Erythroblast (primary cell): ENCODE measurements at regions not wholly inside any gene's neighbourhood (a gene's known extent, or its start where the extent isn't known, plus 50 kb on each side); places are given as distances from the start of the nearest gene placed in this dataset.
"Not testable (repeated sequence)": the region's sequence is repeated elsewhere in the genome, so short reads cannot be mapped to it uniquely, and the experiment has no call there.

Experiments used
- GATA1 ChIP-seq: IDR thresholded peaks from 2 replicates; pipeline ENCODE4 v1.6.1; 2011; ENCODE audit warnings: low read depth, mild to moderate bottlenecking, control low read depth, low read length, moderate library complexity
- POLR2A ChIP-seq: IDR thresholded peaks from 2 replicates; pipeline ENCODE4 v1.6.1; 2011; ENCODE audit warnings: mild to moderate bottlenecking, low read length

GRCh38 chrY:26273089-26273488 is 651.2 kb downstream of the CDY1 start:
- not testable (repeated sequence) for TF ChIP-seq POLR2A, GATA1
